Neural progenitor cell (in vitro differentiated cells): ENCODE measurements at regions not wholly inside any gene's neighbourhood (a gene's known extent, or its start where the extent isn't known, plus 50 kb on each side); places are given as distances from the start of the nearest gene placed in this dataset.

Source experiments
- DNase-seq: peaks from one replicate; pipeline ENCODE4 v3.0.0-alpha.2; 2016; ENCODE audit warnings: low spot score
- H2AFZ ChIP-seq: fragments of 200-600 bp; sonication (generic); replicated peaks from 2 replicates; pipeline ENCODE4 v1.6.1; 2016; ENCODE audit warnings: antibody characterized with exemption
- H3F3A ChIP-seq: fragments of 200-600 bp; sonication (generic); 2 replicates; pipeline ENCODE4 v1.6.1; 2016; ENCODE audit warnings: antibody characterized with exemption, low read depth
- H3K27ac ChIP-seq: fragments of 200-600 bp; sonication (generic); 2 replicates; pipeline ENCODE4 v1.5.1; 2016; ENCODE audit warnings: mild to moderate bottlenecking
- H3K27me3 ChIP-seq: fragments of 200-600 bp; sonication (generic); 2 replicates; pipeline ENCODE4 v1.6.1; 2016; ENCODE audit warnings: mild to moderate bottlenecking, moderate library complexity
- H3K36me3 ChIP-seq: fragments of 200-600 bp; sonication (generic); 2 replicates; pipeline ENCODE4 v1.5.1; 2016
- H3K4me1 ChIP-seq: fragments of 200-600 bp; sonication (generic); 2 replicates; pipeline ENCODE4 v1.6.1; 2016; ENCODE audit warnings: mixed run types
- H3K4me2 ChIP-seq: fragments of 200-600 bp; sonication (generic); 2 replicates; pipeline ENCODE4 v1.6.1; 2016
- H3K4me3 ChIP-seq: fragments of 200-600 bp; sonication (generic); 2 replicates; pipeline ENCODE4 v1.5.1; 2016
- H3K79me2 ChIP-seq: fragments of 200-600 bp; sonication (generic); 2 replicates; pipeline ENCODE4 v1.6.1; 2016; ENCODE audit warnings: low read depth
- H3K9ac ChIP-seq: fragments of 200-600 bp; sonication (generic); 2 replicates; pipeline ENCODE4 v1.6.1; 2016
- H3K9me3 ChIP-seq: fragments of 200-600 bp; sonication (generic); 2 replicates; pipeline ENCODE4 v1.5.1; 2016; ENCODE audit warnings: low read depth
- H4K20me1 ChIP-seq: fragments of 200-600 bp; sonication (generic); 2 replicates; pipeline ENCODE4 v1.6.1; 2016; ENCODE audit warnings: low read depth
- H3K27ac Mint-ChIP-seq: 3 replicates; pipeline ENCODE4 v1.8.0; 2021; ENCODE audit warnings: mixed read lengths
- H3K27me3 Mint-ChIP-seq: 2 replicates; pipeline ENCODE4 v1.8.0; 2022; ENCODE audit warnings: low read depth, mild to moderate bottlenecking, inconsistent platforms, moderate library complexity, mixed read lengths; ENCODE audit not compliant: insufficient read depth
- H3K36me3 Mint-ChIP-seq: 3 replicates; pipeline ENCODE4 v1.8.0; 2021; ENCODE audit warnings: mixed read lengths
- H3K4me1 Mint-ChIP-seq: 3 replicates; pipeline ENCODE4 v1.8.0; 2021; ENCODE audit warnings: mixed read lengths
- H3K4me3 Mint-ChIP-seq: 3 replicates; pipeline ENCODE4 v1.8.0; 2021; ENCODE audit warnings: mild to moderate bottlenecking, moderate library complexity, mixed read lengths
- H3K9me3 Mint-ChIP-seq: 3 replicates; pipeline ENCODE4 v1.8.0; 2020; ENCODE audit warnings: mixed read lengths
- CTCF ChIP-seq: fragments of 200-600 bp; sonication (generic); IDR thresholded peaks from 2 replicates; pipeline ENCODE4 v1.5.1; 2017; ENCODE audit warnings: antibody characterized with exemption, mild to moderate bottlenecking
- EZH2 ChIP-seq: fragments of 200-600 bp; sonication (generic); IDR thresholded peaks from 2 replicates; pipeline ENCODE4 v1.6.1; 2017; ENCODE audit warnings: antibody characterized with exemption, mild to moderate bottlenecking, moderate library complexity
- EZH2phosphoT487 ChIP-seq: fragments of 200-600 bp; sonication (generic); IDR thresholded peaks from 2 replicates; pipeline ENCODE4 v1.6.1; 2017; ENCODE audit warnings: antibody characterized with exemption

GRCh38 chr7:131094685-131095084 lies 233.0 kb upstream of the MKLN1 start:
- no peaks in the 10 kb centered on the region for H3K36me3 Mint-ChIP-seq
- Histone ChIP-seq H4K20me1 (no peaks in the 10 kb centered on the region), H3K36me3 (no peaks in the 10 kb centered on the region), H3K27ac (no peak overlapping the region), H3K9me3 (no peaks in the 10 kb centered on the region), H3K4me2 (no peak overlapping the region), H3K9ac (no peak overlapping the region), H3K4me3 (no peak overlapping the region), H3K79me2 (no peaks in the 10 kb centered on the region), H3K4me1 (peaks cover 6% of the 10 kb centered on the region), H2AFZ (no peak overlapping the region), H3K27me3 (no peaks in the 10 kb centered on the region), H3F3A (no peaks in the 10 kb centered on the region)
- no peaks in the 10 kb centered on the region for H3K9me3 Mint-ChIP-seq
- H3K4me3 Mint-ChIP-seq = no peak overlapping the region
- H3K4me1 Mint-ChIP-seq = no peaks in the 10 kb centered on the region
- no peak for TF ChIP-seq EZH2phosphoT487
- TF ChIP-seq CTCF = no peak
- TF ChIP-seq EZH2 = no peak
- no peak overlapping the region for H3K27ac Mint-ChIP-seq
- H3K27me3 Mint-ChIP-seq = no peaks in the 10 kb centered on the region
- DNase-seq = no peak

GRCh38 chr7:131095346-131095745 lies 232.3 kb upstream of the MKLN1 start:
- no peaks in the 10 kb centered on the region for H3K9me3 ChIP-seq
- H3K4me3 ChIP-seq = no peak overlapping the region
- Mint-ChIP-seq H3K4me3 (no peak overlapping the region), H3K27me3 (no peaks in the 10 kb centered on the region), H3K9me3 (no peaks in the 10 kb centered on the region), H3K36me3 (no peaks in the 10 kb centered on the region), H3K27ac (no peak overlapping the region), H3K4me1 (no peaks in the 10 kb centered on the region)
- H3K4me1 ChIP-seq = peaks cover 6% of the 10 kb centered on the region
- H3K27me3 ChIP-seq = no peaks in the 10 kb centered on the region
- no peak overlapping the region for H2AFZ ChIP-seq
- no peak overlapping the region for H3K9ac ChIP-seq
- H4K20me1 ChIP-seq = no peaks in the 10 kb centered on the region
- H3K36me3 ChIP-seq = no peaks in the 10 kb centered on the region
- H3F3A ChIP-seq = no peaks in the 10 kb centered on the region
- DNase-seq = no peak
- no peak for TF ChIP-seq EZH2phosphoT487
- no peak for TF ChIP-seq CTCF
- no peak for TF ChIP-seq EZH2
- H3K79me2 ChIP-seq = no peaks in the 10 kb centered on the region
- H3K4me2 ChIP-seq = no peak overlapping the region
- H3K27ac ChIP-seq = no peak overlapping the region

DNA sequence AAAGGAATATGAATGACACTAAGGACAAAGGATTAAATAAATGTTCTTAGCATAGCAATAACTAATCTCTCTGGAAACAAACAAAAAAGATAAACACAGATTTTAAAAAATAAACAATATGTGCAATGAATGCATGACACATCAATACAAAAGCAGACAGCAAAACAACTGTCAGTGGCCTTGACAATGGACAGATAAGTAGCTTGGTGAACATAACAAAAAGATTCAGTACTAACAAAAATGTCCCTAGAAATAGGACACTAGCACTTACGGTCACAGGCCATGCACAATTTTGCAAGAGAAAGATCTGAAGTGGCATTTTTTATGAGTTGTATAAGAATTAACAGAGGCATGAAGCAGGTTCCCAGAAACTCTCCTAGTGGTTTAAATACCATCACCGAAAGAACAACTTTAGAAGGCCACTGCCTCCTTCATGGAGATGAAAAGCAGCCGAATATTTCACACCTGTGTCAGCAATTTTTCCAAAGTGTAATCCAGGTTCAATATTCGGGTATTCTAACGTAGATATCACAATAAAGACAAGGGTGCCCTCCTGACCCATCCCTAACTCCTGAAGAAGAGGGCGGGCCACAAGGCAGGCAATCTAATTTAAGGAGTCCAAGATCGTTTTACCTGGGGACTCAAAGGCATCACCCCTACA lies 231.3 kb upstream of the MKLN1 start:
- H3K27me3 Mint-ChIP-seq = no peaks in the 10 kb centered on the region
- Histone ChIP-seq H3K4me2 (no peak overlapping the region), H3K4me1 (no peaks in the 10 kb centered on the region), H3K9me3 (no peaks in the 10 kb centered on the region), H3K36me3 (no peaks in the 10 kb centered on the region), H4K20me1 (no peaks in the 10 kb centered on the region), H3F3A (no peaks in the 10 kb centered on the region), H3K79me2 (no peaks in the 10 kb centered on the region), H3K27me3 (no peaks in the 10 kb centered on the region), H3K9ac (no peak overlapping the region), H2AFZ (no peak overlapping the region), H3K27ac (no peak overlapping the region), H3K4me3 (no peak overlapping the region)
- H3K36me3 Mint-ChIP-seq = no peaks in the 10 kb centered on the region
- TF ChIP-seq EZH2phosphoT487 (no peak), CTCF (no peak), EZH2 (no peak)
- no peak overlapping the region for H3K4me3 Mint-ChIP-seq
- no peaks in the 10 kb centered on the region for H3K9me3 Mint-ChIP-seq
- H3K27ac Mint-ChIP-seq = no peak overlapping the region
- H3K4me1 Mint-ChIP-seq = no peaks in the 10 kb centered on the region
- no peak for DNase-seq
